Esophagus (tissue), 2 donors: ENCODE measurements at regions not wholly inside any gene's neighbourhood (a gene's known extent, or its start where the extent isn't known, plus 50 kb on each side); places are given as distances from the start of the nearest gene placed in this dataset.

Experiments used
- H3K27ac ChIP-seq, 2 donors: one replicate each; pipeline ENCODE4 v1.5.1; 2013; ENCODE audit warnings: low read depth in 2 of 2, mild to moderate bottlenecking in 2 of 2, inconsistent platforms in 1 of 2, low read length in 1 of 2, moderate library complexity in 1 of 2
- H3K27me3 ChIP-seq, 2 donors: one replicate each; pipeline ENCODE4 v1.6.1; 2013; ENCODE audit warnings: low read length in 2 of 2, control low read depth in 1 of 2, mild to moderate bottlenecking in 1 of 2; ENCODE audit not compliant: insufficient read depth in 2 of 2, control insufficient read depth in 1 of 2
- H3K36me3 ChIP-seq, 2 donors: one replicate each; pipeline ENCODE4 v1.6.1; 2013; ENCODE audit warnings: low read length in 1 of 2; ENCODE audit not compliant: control insufficient read depth in 2 of 2, insufficient read depth in 2 of 2
- H3K4me1 ChIP-seq, 2 donors: one replicate each; pipeline ENCODE4 v1.6.1; 2013; ENCODE audit warnings: low read length in 1 of 2; ENCODE audit not compliant: control insufficient read depth in 2 of 2, insufficient read depth in 2 of 2
- H3K4me3 ChIP-seq, 2 donors: one replicate each; pipeline ENCODE4 v1.5.1; 2013; ENCODE audit warnings: low read length in 2 of 2, mild to moderate bottlenecking in 2 of 2, low read depth in 1 of 2, moderate library complexity in 1 of 2
- H3K9me3 ChIP-seq, 2 donors: one replicate each; pipeline ENCODE4 v1.6.1; 2013; ENCODE audit warnings: mild to moderate bottlenecking in 2 of 2, low read depth in 1 of 2, low read length in 1 of 2, moderate library complexity in 1 of 2; ENCODE audit not compliant: control insufficient read depth in 2 of 2, insufficient read depth in 1 of 2
- WGBS, 2 donors: extraction: QIAGEN DNeasy Blood & Tissue Kit; methylation state at CpG; one replicate each; pipeline ENCODE4 v1.1.7; 2013; 5-methylcytosine and 5-hydroxymethylcytosine counted together
- donor health status: healthy with polysubstance abuse.
- donor health status: Bipolar disorder and iron deficiency.

- Histone ChIP-seq H3K4me1 (no peaks in the 10 kb centered on the region), H3K27ac (no peak overlapping the region), H3K36me3 (no peaks in the 10 kb centered on the region), H3K9me3 (no peaks in the 10 kb centered on the region), H3K27me3 (no peaks in the 10 kb centered on the region), H3K4me3 (no peak overlapping the region)
- 85 to 88% methylated on average over 4 of the region's 4 CpGs for WGBS, 2 donors
Observed at GRCh38 chr13:107067381-107067780, 499.4 kb upstream of the ARGLU1 start.

GRCh38 chr13:107066355-107066754 lies 498.4 kb upstream of the ARGLU1 start:
- Histone ChIP-seq H3K9me3 (peaks cover 0 to 2% of the 10 kb centered on the region in 2 donors), H3K27me3 (no peaks in the 10 kb centered on the region), H3K27ac (no peak overlapping the region), H3K36me3 (no peaks in the 10 kb centered on the region), H3K4me3 (no peak overlapping the region), H3K4me1 (no peaks in the 10 kb centered on the region)
- 72 to 76% methylated on average over 3 of the region's 3 CpGs for WGBS, 2 donors

GRCh38 chr13:107065036-107065435 lies 497.1 kb upstream of the ARGLU1 start:
- no peak overlapping the region for H3K27ac ChIP-seq
- H3K9me3 ChIP-seq = peaks cover 0 to 2% of the 10 kb centered on the region in 2 donors
- H3K27me3 ChIP-seq = no peaks in the 10 kb centered on the region
- no peaks in the 10 kb centered on the region for H3K36me3 ChIP-seq
- no peak overlapping the region for H3K4me3 ChIP-seq
- no peaks in the 10 kb centered on the region for H3K4me1 ChIP-seq
- 63 to 69% methylated on average over 3 of the region's 3 CpGs for WGBS, 2 donors

- H3K9me3 ChIP-seq = peaks cover 3 to 4% of the 10 kb centered on the region in 2 donors
- 54 to 69% methylated on average over 3 of the region's 3 CpGs for WGBS, 2 donors
- no peaks in the 10 kb centered on the region for H3K4me1 ChIP-seq
- no peaks in the 10 kb centered on the region for H3K27me3 ChIP-seq
- no peak overlapping the region for H3K27ac ChIP-seq
- no peaks in the 10 kb centered on the region for H3K36me3 ChIP-seq
- no peak overlapping the region for H3K4me3 ChIP-seq
Observed at GRCh38 chr13:107057028-107057631, 489.2 kb upstream of the ARGLU1 start.

GRCh38 chr13:107043021-107043956 lies 475.4 kb upstream of the ARGLU1 start:
- Histone ChIP-seq H3K9me3 (peaks cover 0 to 6% of the 10 kb centered on the region in 2 donors), H3K4me1 (no peaks in the 10 kb centered on the region), H3K27me3 (no peaks in the 10 kb centered on the region), H3K4me3 (no peak overlapping the region), H3K36me3 (no peaks in the 10 kb centered on the region), H3K27ac (no peak overlapping the region)
- WGBS, 2 donors = 46 to 57% methylated on average over 7 of the region's 7 CpGs

GRCh38 chr13:107035778-107036177 lies 467.8 kb upstream of the ARGLU1 start:
- H3K36me3 ChIP-seq = no peaks in the 10 kb centered on the region
- H3K27ac ChIP-seq = no peak overlapping the region
- H3K4me1 ChIP-seq = no peaks in the 10 kb centered on the region
- H3K27me3 ChIP-seq = no peaks in the 10 kb centered on the region
- H3K9me3 ChIP-seq = no peaks in the 10 kb centered on the region
- no peak overlapping the region for H3K4me3 ChIP-seq
- WGBS, 2 donors = 42 to 45% methylated on average over 2 of the region's 2 CpGs

- H3K4me1 ChIP-seq = no peaks in the 10 kb centered on the region
- 88 to 90% methylated on average over 6 of the region's 6 CpGs for WGBS, 2 donors
Observed at GRCh38 chr13:107035186-107035585, 467.2 kb upstream of the ARGLU1 start.

GRCh38 chr13:107034236-107034872 lies 466.4 kb upstream of the ARGLU1 start:
- Histone ChIP-seq H3K27ac (no peak overlapping the region), H3K27me3 (no peaks in the 10 kb centered on the region), H3K4me1 (no peaks in the 10 kb centered on the region), H3K4me3 (no peak overlapping the region), H3K9me3 (no peaks in the 10 kb centered on the region), H3K36me3 (no peaks in the 10 kb centered on the region)
- 91 to 94% methylated on average over 17 of the region's 17 CpGs for WGBS, 2 donors

More at GRCh38 chr13:107035186-107035585, 467.2 kb upstream of the ARGLU1 start:
- Histone ChIP-seq H3K4me3 (no peak overlapping the region), H3K27ac (no peak overlapping the region), H3K9me3 (no peaks in the 10 kb centered on the region), H3K27me3 (no peaks in the 10 kb centered on the region), H3K36me3 (no peaks in the 10 kb centered on the region)

- H3K9me3 ChIP-seq = no peaks in the 10 kb centered on the region
- no peaks in the 10 kb centered on the region for H3K4me1 ChIP-seq
- no peak overlapping the region for H3K4me3 ChIP-seq
- H3K36me3 ChIP-seq = no peaks in the 10 kb centered on the region
- no peaks in the 10 kb centered on the region for H3K27me3 ChIP-seq
- WGBS, 2 donors = 16 to 48% methylated on average over 2 of the region's 2 CpGs
- no peak overlapping the region for H3K27ac ChIP-seq
Observed at GRCh38 chr13:107031716-107032115, 463.8 kb upstream of the ARGLU1 start.
